ENCODE measurements at regions not wholly inside any gene's neighbourhood (a gene's known extent, or its start where the extent isn't known, plus 50 kb on each side); places are given as distances from the start of the nearest gene placed in this dataset.

DNA sequence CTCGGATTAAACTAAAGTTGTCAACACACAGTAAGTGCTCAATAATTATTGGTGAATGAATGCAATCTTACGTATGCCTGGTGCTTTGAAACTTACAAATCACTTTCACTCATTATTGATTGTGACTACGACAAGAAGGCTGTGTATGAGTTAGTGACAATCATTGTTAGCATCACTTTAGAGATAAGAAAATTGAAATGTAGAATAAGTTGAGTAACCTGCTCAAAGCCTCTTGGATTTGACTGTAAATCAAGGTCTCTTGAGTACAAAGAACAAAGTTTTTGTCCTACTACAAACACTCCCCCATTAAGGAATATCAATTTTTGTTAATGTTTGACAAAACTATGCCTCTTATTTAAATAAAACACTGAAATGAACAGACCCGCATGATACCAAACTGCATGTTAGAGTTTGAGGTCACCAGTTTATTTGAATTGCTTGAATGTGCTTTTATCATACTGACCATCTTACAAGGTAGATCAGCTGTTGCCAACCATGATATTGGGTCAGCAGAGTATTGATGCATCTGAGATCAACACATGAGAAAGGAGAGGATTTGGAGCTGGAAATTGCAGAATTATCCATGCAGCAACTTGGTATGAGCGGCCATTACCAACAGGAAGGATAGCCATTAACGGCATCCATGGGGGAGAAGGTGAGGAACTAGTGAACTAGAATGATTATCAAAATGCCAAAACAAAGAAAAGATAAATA lies 142.1 kb downstream of the IRS1 start (continued):
- TF ChIP-seq, protein P1, sequence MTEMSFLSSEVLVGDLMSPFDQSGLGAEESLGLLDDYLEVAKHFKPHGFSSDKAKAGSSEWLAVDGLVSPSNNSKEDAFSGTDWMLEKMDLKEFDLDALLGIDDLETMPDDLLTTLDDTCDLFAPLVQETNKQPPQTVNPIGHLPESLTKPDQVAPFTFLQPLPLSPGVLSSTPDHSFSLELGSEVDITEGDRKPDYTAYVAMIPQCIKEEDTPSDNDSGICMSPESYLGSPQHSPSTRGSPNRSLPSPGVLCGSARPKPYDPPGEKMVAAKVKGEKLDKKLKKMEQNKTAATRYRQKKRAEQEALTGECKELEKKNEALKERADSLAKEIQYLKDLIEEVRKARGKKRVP (CRISPR knock-in tag; IDR thresholded peaks at IDR 0.05): no peak; a peak in 1 of 4 replicates
- TF ChIP-seq PAX8 (CRISPR knock-in tag; IDR thresholded peaks at IDR 0.05; ENCODE audit: borderline replicate concordance) (no peak), JUND (CRISPR knock-in tag; IDR thresholded peaks at IDR 0.05) (no peak), RNF2 (conservative IDR thresholded peaks at IDR 0.05; ENCODE audit: low read depth) (no peak), ZNF552 (CRISPR knock-in tag; IDR thresholded peaks at IDR 0.05; ENCODE audit: borderline replicate concordance) (no peak), TEAD2 (CRISPR knock-in tag; IDR thresholded peaks at IDR 0.05) (no peak), ELF3 (CRISPR knock-in tag; IDR thresholded peaks at IDR 0.05) (peak; percentile 71), HNF4A (CRISPR knock-in tag; IDR thresholded peaks at IDR 0.05) (peak; percentile 93), REL (CRISPR knock-in tag; conservative IDR thresholded peaks at IDR 0.05) (no peak), HHEX (CRISPR knock-in tag; IDR thresholded peaks at IDR 0.05) (no peak), PAF1 (CRISPR knock-in tag; IDR thresholded peaks at IDR 0.05) (no peak), ZHX1 (CRISPR knock-in tag; IDR thresholded peaks at IDR 0.05; ENCODE audit: low read depth) (peak; percentile 84), NFKBIZ (CRISPR knock-in tag; IDR thresholded peaks at IDR 0.05) (peak; percentile 74), PITX1 (CRISPR knock-in tag; IDR thresholded peaks at IDR 0.05) (peak; percentile 39; the same call in 1 of the 2 replicates), RFX1 (IDR thresholded peaks at IDR 0.05) (no peak), ZEB1 (IDR thresholded peaks at IDR 0.05; ENCODE audit: insufficient replicate concordance, low read depth) (no peak), ZNF230 (CRISPR knock-in tag; IDR thresholded peaks at IDR 0.05) (no peak), ZNF224 (CRISPR knock-in tag; IDR thresholded peaks at IDR 0.05) (no peak), ZNF614 (CRISPR knock-in tag; IDR thresholded peaks at IDR 0.05; ENCODE audit: borderline replicate concordance) (peak; percentile 44; the same call in 1 of the 2 replicates)
- TF ChIP-seq, protein P2, sequence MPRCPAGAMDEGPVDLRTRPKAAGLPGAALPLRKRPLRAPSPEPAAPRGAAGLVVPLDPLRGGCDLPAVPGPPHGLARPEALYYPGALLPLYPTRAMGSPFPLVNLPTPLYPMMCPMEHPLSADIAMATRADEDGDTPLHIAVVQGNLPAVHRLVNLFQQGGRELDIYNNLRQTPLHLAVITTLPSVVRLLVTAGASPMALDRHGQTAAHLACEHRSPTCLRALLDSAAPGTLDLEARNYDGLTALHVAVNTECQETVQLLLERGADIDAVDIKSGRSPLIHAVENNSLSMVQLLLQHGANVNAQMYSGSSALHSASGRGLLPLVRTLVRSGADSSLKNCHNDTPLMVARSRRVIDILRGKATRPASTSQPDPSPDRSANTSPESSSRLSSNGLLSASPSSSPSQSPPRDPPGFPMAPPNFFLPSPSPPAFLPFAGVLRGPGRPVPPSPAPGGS (CRISPR knock-in tag; IDR thresholded peaks at IDR 0.05): no peak
- TF ChIP-seq, protein P3, sequence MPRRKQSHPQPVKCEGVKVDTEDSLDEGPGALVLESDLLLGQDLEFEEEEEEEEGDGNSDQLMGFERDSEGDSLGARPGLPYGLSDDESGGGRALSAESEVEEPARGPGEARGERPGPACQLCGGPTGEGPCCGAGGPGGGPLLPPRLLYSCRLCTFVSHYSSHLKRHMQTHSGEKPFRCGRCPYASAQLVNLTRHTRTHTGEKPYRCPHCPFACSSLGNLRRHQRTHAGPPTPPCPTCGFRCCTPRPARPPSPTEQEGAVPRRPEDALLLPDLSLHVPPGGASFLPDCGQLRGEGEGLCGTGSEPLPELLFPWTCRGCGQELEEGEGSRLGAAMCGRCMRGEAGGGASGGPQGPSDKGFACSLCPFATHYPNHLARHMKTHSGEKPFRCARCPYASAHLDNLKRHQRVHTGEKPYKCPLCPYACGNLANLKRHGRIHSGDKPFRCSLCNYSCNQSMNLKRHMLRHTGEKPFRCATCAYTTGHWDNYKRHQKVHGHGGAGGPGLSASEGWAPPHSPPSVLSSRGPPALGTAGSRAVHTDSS (CRISPR knock-in tag; conservative IDR thresholded peaks at IDR 0.05): no peak
- TF ChIP-seq, protein P4, sequence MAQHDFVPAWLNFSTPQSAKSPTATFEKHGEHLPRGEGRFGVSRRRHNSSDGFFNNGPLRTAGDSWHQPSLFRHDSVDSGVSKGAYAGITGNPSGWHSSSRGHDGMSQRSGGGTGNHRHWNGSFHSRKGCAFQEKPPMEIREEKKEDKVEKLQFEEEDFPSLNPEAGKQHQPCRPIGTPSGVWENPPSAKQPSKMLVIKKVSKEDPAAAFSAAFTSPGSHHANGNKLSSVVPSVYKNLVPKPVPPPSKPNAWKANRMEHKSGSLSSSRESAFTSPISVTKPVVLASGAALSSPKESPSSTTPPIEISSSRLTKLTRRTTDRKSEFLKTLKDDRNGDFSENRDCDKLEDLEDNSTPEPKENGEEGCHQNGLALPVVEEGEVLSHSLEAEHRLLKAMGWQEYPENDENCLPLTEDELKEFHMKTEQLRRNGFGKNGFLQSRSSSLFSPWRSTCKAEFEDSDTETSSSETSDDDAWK (CRISPR knock-in tag; IDR thresholded peaks at IDR 0.05): no peak
